Tongue (tissue), 1 donor: ENCODE measurements at regions not wholly inside any gene's neighbourhood (a gene's known extent, or its start where the extent isn't known, plus 50 kb on each side); places are given as distances from the start of the nearest gene placed in this dataset.

Experiments
- DNase-seq: peaks from one replicate; pipeline ENCODE4 v3.0.0-alpha.2; 2015

- peak; percentile 74 for DNase-seq
Observed at GRCh38 chr6:163686301-163686700, 271.8 kb downstream of the QKI start.

- DNase-seq, result no peak
Observed at GRCh38 chr6:163683105-163683622, 268.6 kb downstream of the QKI start.

- DNase-seq, result no peak
Observed at GRCh38 chr6:163679753-163680152, 265.2 kb downstream of the QKI start.

- no peak for DNase-seq
Observed at GRCh38 chr6:163679012-163679660, 264.6 kb downstream of the QKI start.

DNA sequence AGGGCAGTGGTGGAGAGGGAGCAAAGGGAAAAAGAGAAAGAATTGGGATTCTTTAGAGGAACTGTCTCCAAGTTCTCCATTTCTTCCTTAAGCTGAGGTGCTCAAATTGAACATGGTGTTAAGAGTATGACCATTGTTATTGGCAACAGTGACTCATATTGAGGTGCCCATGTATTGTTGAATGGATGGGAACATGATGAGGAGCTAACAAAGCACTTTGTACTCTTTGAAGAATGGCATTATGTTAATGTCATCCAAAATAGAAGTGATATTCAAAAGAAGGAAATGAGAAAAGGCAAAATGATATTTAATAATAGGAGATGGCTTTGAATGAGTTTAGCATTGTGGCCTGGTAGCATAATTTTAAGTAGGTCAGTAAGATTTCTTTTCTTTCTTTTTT is 261.1 kb downstream of the QKI start:
- no peak for DNase-seq

- no peak for DNase-seq
Observed at GRCh38 chr6:163672710-163673109, 258.2 kb downstream of the QKI start.

GRCh38 chr6:163671791-163672190 is 257.3 kb downstream of the QKI start:
- DNase-seq, result no peak

DNA sequence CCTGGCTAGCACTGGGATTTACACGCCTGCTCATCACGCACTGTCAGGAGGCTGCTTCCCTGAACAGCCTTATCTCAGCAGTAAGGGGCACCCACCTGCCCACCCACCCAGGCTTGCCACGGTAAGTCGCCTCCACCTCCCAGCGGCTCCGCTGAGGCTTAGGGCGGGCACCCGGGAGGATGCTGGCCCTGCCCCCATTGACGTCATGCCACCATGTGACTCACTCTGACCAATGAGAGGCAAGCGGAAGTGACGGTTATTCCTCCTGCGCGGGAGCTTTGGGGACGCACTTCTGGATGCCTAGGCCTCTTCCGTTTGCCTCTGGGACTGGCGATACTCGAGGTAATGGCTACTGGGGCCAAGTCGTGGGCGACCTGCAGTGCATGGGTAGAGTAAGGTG is 256.8 kb downstream of the QKI start:
- DNase-seq, result no peak

- DNase-seq, result no peak
Observed at GRCh38 chr6:163670336-163670735, 255.8 kb downstream of the QKI start.

DNA sequence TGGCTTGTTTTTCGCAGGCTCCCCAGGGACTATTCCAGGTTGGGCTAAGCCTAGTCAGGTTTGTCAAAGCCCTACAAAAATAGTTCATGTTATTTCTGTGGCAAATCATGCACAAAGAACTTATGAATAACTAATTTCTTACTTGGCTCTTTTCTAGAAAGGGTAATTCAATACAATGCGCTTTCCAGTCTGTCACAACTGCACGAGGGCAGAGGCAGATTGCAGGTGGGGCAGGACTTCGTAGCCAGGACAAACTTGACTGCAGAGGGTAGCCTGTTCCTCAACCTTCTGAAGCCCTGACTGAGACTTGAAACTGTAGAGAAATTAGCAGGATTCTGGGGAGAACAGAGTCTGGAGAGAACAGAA is 253.5 kb downstream of the QKI start:
- no peak for DNase-seq

DNA sequence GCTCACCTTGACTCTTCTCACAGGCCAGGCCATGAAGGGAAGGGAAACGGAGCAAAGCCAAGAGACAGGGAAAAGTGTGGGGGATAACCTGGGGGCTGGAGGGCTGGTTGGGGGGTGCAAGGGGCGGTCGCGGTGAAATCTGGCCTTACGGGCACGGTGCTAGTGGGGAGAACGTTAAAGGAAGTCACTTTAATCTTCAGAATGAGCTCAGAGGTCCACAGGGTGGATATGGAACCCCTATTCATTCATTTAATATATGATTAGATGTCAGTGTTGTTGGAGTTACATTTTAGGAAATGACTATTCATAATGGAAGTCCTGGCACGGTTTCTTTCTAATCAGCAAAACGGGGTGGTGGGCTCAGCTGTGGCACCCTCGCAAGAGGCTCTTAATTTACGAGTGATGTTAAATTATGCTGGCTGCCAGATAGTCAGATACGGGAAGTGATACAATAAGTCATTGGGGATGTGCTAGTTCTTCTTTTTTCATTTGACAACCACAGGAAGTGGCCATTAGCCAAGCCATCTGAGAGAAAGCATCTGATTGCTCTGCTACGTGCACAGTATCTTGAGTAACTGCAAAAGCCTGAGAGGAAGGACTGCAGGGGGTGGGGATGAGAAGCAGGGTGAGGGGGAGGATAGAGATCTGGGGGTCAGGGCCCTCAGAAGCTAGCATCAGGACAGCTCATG is 253.0 kb downstream of the QKI start:
- DNase-seq, result peak; percentile 44

DNA sequence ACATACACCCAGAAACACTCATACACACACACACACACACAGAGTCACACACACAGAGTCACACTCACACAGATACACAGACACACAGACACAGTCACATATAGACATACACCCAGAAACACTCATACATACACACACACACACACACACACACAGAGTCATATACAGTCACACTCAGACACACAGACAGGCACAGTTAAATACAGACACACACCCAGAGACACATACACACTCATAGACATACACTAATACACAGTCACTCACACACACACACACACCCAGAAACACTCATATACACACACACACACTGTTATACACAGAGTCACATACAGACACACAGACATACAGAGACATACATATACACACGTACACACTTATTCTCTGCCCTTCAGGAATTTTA is 250.9 kb downstream of the QKI start:
- no peak for DNase-seq

DNA sequence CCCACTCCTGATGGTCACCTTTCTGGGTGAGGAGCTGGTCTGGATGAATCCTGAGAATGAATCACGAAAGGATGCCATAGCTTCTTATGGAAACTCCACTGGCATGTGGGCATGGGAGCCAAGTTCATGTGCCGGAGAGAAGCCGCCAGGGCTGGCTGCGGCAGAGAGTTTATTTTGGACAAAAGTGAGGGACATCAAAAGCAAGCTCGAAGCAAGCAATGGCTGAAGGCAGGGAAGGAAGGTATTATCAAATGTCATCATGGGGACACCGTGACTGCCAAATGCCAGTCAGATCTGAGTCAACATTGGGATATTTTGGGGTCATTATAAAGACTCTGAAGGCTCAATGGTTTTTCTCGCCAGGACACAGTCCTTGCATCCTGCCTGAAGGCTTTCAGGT is 249.1 kb downstream of the QKI start:
- DNase-seq, result no peak

DNA sequence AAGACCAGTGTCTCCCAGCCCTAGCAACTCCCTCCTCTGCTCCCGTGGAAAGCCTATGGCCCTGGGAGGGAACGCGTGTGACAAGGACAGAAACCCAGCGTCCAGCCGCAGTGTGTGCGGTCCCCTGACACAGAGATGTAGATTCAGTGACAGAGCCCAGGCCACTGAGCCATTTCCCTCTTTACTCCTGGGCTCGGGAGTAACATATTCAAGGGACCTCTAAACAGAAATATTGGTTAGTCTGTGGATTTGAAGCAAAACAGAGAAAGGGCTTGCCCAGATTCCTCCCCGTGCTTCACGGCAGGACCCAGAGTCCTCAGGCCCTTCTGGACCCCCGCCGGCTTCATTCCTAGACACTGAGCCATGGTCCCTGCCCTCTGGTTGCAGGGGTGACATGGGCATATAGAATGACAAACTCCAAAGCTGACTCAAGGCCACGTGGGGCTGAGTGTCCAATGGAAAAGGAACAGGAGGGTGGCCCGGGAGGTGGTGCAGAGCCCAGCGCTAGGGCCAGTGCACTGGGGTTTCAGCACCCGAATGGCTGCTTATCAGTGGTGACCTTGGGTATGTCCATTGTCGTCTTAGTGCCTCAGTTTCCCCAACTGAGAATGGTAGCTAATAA is 248.2 kb downstream of the QKI start:
- DNase-seq, result no peak

GRCh38 chr6:163661272-163661671 is 246.8 kb downstream of the QKI start:
- DNase-seq, result no peak

DNA sequence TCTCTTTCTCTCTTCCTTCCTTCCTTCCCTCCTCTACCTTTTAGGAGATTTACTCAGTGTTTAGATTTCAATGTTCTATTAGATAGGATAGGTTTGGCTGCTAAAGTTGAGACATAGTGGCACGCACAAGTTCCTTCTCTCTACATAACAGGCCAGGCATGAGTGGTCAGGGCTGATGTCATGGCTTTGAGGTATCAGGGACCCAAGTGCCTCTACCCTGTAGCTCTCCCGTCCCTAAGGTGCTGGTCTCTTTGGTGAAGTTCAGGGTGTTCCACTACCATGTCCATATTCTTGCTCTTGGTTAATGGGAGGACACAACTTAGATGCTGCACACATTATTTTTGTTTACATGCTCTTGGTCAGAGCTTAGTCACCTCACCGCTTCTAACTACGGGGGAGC is 245.3 kb downstream of the QKI start:
- DNase-seq, result no peak

DNA sequence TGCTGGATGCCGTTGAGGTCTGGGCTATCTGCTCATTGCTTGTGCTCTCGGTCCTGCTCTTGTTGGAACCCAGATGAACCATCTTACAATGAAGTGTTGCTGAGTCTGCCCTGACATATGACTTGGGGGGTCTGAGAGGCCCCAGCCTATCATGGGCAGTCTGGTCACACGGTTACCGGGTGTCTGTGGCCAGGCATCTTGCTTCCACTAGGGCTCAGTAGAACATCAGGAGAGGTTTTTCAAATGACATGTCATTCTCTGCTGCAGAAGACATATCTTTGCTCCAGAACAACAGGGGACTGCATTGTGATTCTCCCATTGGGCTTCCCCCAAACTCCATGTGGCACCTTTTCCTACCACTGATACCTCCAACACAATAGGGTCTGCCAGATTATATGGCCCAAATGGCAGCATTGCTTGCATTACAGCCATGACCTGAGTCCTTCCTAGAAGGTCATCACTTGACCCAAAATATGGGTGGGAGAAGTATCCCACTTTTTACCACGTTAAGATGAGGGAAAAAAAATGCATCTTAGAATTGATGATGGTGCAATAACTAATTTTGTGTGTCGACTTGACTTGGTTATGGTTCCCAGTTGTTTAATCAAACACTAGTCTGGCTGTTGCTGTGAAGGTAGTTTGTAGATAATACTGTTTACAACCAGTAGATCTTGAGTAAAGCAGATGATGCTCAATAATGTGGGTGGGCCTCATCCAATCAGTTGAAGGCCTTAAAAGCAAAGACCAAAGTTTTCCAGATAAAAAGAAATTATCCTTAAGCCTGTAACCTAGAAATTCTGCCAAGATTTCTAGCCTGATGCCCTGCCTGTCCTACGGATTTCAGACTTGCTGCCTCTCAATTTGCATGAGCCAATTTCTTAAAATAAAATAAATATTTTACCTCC is 241.0 kb downstream of the QKI start:
- DNase-seq, result no peak

DNA sequence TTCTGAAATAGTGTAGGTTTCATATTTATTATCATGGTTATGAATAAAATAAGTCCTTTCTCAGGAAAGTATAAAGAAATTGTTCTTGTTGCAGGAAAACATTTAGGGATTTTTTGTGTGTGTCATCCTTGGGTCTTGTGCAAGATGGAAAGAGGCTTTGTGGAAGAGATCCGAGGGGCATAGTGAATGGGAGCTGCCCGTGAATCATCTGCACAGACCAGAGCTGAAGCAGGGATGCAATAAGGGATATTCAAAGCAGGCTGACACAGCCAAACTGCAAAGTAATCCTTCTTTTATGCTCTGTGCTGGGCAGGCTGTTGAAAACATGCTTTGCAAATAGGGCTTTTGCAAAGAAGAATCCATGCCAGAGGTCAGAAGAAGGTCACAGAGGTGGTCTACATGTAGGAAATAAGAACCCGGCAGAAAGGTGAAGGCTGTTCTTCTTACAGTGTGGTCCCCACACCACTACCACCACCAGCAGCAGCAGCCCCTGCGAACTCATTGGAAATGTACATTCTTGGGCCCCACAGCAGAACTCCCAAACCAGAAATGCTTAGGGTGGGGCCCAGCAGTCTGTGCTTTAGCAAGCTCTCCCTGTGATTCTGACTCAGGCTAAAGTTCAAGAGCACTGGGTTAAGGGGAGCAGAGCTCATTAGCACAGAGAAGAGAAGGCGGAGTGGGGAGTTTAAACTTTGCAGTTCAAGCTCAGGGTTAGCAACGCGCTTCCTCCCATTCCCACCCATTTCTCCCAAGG is 237.6 kb downstream of the QKI start:
- DNase-seq, result no peak

GRCh38 chr6:163651426-163651825 is 236.9 kb downstream of the QKI start:
- no peak for DNase-seq

GRCh38 chr6:163648868-163649267 is 234.3 kb downstream of the QKI start:
- DNase-seq, result no peak

DNA sequence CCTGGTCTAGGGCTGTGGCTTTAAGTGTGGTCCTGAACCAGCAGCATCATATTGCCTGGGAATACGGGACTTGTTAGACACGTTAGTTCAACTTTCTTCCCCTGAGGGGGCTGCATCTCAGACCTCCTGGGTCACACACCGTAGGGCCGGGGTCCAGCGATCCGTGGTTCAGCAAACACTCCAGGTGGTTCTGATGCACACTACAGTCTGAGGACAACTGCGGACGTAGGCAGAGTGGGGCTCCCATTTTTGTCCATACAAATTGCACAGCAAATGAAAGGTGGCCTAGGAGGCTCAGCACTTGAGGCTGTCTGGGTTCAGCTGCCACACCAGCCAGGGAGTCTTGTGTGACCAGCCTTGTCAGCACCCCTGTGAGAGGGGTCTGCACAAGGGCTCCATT is 233.1 kb downstream of the QKI start:
- no peak for DNase-seq

GRCh38 chr6:163646866-163647265 is 232.3 kb downstream of the QKI start:
- no peak for DNase-seq
